ENCODE measurements at regions not wholly inside any gene's neighbourhood (a gene's known extent, or its start where the extent isn't known, plus 50 kb on each side); places are given as distances from the start of the nearest gene placed in this dataset.

GRCh38 chr4:175273995-175274753, 356.0 kb downstream of the ADAM29 start:
- TF ChIP-seq GATA3 (IDR thresholded peaks at IDR 0.05; ENCODE audit: low read depth, low read length) = no peak
- TF ChIP-seq GATA2 (IDR thresholded peaks at IDR 0.05; ENCODE audit: low read depth, low read length) = no peak
